ENCODE measurements at regions not wholly inside any gene's neighbourhood (a gene's known extent, or its start where the extent isn't known, plus 50 kb on each side); places are given as distances from the start of the nearest gene placed in this dataset.

- Mint-ChIP-seq H3K36me3 (ENCODE audit: unreplicated experiment) (no peaks in the 10 kb centered on the region), H3K4me1 (ENCODE audit: unreplicated experiment) (no peaks in the 10 kb centered on the region), H3K27me3 (ENCODE audit: unreplicated experiment) (no peaks in the 10 kb centered on the region), H3K4me3 (ENCODE audit: unreplicated experiment) (no peak overlapping the region), H3K27ac (ENCODE audit: unreplicated experiment) (no peak overlapping the region), H3K9me3 (ENCODE audit: unreplicated experiment) (peaks cover 5% of the 10 kb centered on the region)
- DNase-seq (ENCODE audit: extremely low spot score, unreplicated experiment) = no peak
- TF ChIP-seq CTCF (IDR thresholded peaks at IDR 0.05) = no peak
Measured at GRCh38 chr10:53726921-53727320, 954.3 kb upstream of the MBL2 start.

GRCh38 chr10:53724581-53724980 is 952.0 kb upstream of the MBL2 start:
- H3K9me3 Mint-ChIP-seq (ENCODE audit: unreplicated experiment) = peaks cover 5% of the 10 kb centered on the region
- no peaks in the 10 kb centered on the region for H3K36me3 Mint-ChIP-seq (ENCODE audit: unreplicated experiment)
- no peak overlapping the region for H3K27ac Mint-ChIP-seq (ENCODE audit: unreplicated experiment)
- no peaks in the 10 kb centered on the region for H3K4me1 Mint-ChIP-seq (ENCODE audit: unreplicated experiment)
- TF ChIP-seq CTCF (IDR thresholded peaks at IDR 0.05) = no peak
- no peak overlapping the region for H3K4me3 Mint-ChIP-seq (ENCODE audit: unreplicated experiment)
- no peak for DNase-seq (ENCODE audit: extremely low spot score, unreplicated experiment)
- H3K27me3 Mint-ChIP-seq (ENCODE audit: unreplicated experiment) = no peaks in the 10 kb centered on the region

GRCh38 chr10:53719658-53720057 is 947.1 kb upstream of the MBL2 start:
- no peak overlapping the region for H3K27ac Mint-ChIP-seq (ENCODE audit: unreplicated experiment)
- DNase-seq (ENCODE audit: extremely low spot score, unreplicated experiment) = no peak
- no peak for TF ChIP-seq CTCF (IDR thresholded peaks at IDR 0.05)
- H3K9me3 Mint-ChIP-seq (ENCODE audit: unreplicated experiment) = no peaks in the 10 kb centered on the region
- no peak overlapping the region for H3K4me3 Mint-ChIP-seq (ENCODE audit: unreplicated experiment)
- no peaks in the 10 kb centered on the region for H3K27me3 Mint-ChIP-seq (ENCODE audit: unreplicated experiment)
- H3K4me1 Mint-ChIP-seq (ENCODE audit: unreplicated experiment) = no peaks in the 10 kb centered on the region
- no peaks in the 10 kb centered on the region for H3K36me3 Mint-ChIP-seq (ENCODE audit: unreplicated experiment)

GRCh38 chr10:53716156-53716555 is 943.6 kb upstream of the MBL2 start:
- Mint-ChIP-seq H3K4me1 (ENCODE audit: unreplicated experiment) (no peaks in the 10 kb centered on the region), H3K27me3 (ENCODE audit: unreplicated experiment) (no peaks in the 10 kb centered on the region)

GRCh38 chr10:53713431-53713830 is 940.8 kb upstream of the MBL2 start:
- TF ChIP-seq CTCF (IDR thresholded peaks at IDR 0.05) = no peak
- Mint-ChIP-seq H3K36me3 (ENCODE audit: unreplicated experiment) (no peaks in the 10 kb centered on the region), H3K27ac (ENCODE audit: unreplicated experiment) (no peak overlapping the region), H3K4me1 (ENCODE audit: unreplicated experiment) (no peaks in the 10 kb centered on the region), H3K9me3 (ENCODE audit: unreplicated experiment) (peaks cover 5% of the 10 kb centered on the region), H3K27me3 (ENCODE audit: unreplicated experiment) (no peaks in the 10 kb centered on the region), H3K4me3 (ENCODE audit: unreplicated experiment) (no peak overlapping the region)
- no peak for DNase-seq (ENCODE audit: extremely low spot score, unreplicated experiment)

More at GRCh38 chr10:53716156-53716555, 943.6 kb upstream of the MBL2 start:
- no peak for DNase-seq (ENCODE audit: extremely low spot score, unreplicated experiment)
- no peak overlapping the region for H3K27ac Mint-ChIP-seq (ENCODE audit: unreplicated experiment)
- no peak overlapping the region for H3K4me3 Mint-ChIP-seq (ENCODE audit: unreplicated experiment)
- no peaks in the 10 kb centered on the region for H3K9me3 Mint-ChIP-seq (ENCODE audit: unreplicated experiment)
- TF ChIP-seq CTCF (IDR thresholded peaks at IDR 0.05) = no peak
- no peaks in the 10 kb centered on the region for H3K36me3 Mint-ChIP-seq (ENCODE audit: unreplicated experiment)
